Activated T-cell treated with anti-CD3 and anti-CD28 coated beads for 48 hours (primary cell): ENCODE measurements at regions not wholly inside any gene's neighbourhood (a gene's known extent, or its start where the extent isn't known, plus 50 kb on each side); places are given as distances from the start of the nearest gene placed in this dataset.

Experiments
- DNase-seq: peaks from one replicate; pipeline ENCODE4 v3.0.0-alpha.2; 2020; ENCODE audit warnings: low read depth

- DNase-seq, result no peak
These were observed 739.6 kb upstream of the TBX3 start for GRCh38 chr12:115423546-115423987.

- DNase-seq, result no peak
These were observed 739.0 kb upstream of the TBX3 start for GRCh38 chr12:115422845-115423545.

GRCh38 chr12:115421796-115422709, 738.1 kb upstream of the TBX3 start:
- no peak for DNase-seq

- DNase-seq, result no peak
These were observed 737.4 kb upstream of the TBX3 start for GRCh38 chr12:115421350-115421749.

- no peak for DNase-seq
These were observed 735.2 kb upstream of the TBX3 start for GRCh38 chr12:115419145-115419646.

- no peak for DNase-seq
These were observed 733.6 kb upstream of the TBX3 start for GRCh38 chr12:115417610-115418009.

- DNase-seq, result no peak
These were observed 732.9 kb upstream of the TBX3 start for GRCh38 chr12:115416869-115417268.

GRCh38 chr12:115413626-115414025, 729.7 kb upstream of the TBX3 start:
- DNase-seq, result no peak

- no peak for DNase-seq
These were observed 728.9 kb upstream of the TBX3 start for GRCh38 chr12:115412831-115413230.

- DNase-seq, result no peak
These were observed 727.1 kb upstream of the TBX3 start for GRCh38 chr12:115411121-115411520.

GRCh38 chr12:115408642-115409041, 724.7 kb upstream of the TBX3 start:
- DNase-seq, result no peak

GRCh38 chr12:115407723-115408122, 723.7 kb upstream of the TBX3 start:
- no peak for DNase-seq

GRCh38 chr12:115407036-115407435, 723.1 kb upstream of the TBX3 start:
- DNase-seq, result no peak

GRCh38 chr12:115405471-115405860, 721.5 kb upstream of the TBX3 start:
- no peak for DNase-seq

GRCh38 chr12:115404761-115405470, 720.9 kb upstream of the TBX3 start:
- DNase-seq, result no peak

GRCh38 chr12:115403689-115404088, 719.7 kb upstream of the TBX3 start:
- no peak for DNase-seq

- DNase-seq, result no peak
These were observed 719.3 kb upstream of the TBX3 start for GRCh38 chr12:115403253-115403652.

GRCh38 chr12:115402443-115403180, 718.6 kb upstream of the TBX3 start:
- no peak for DNase-seq

- no peak for DNase-seq
These were observed 717.8 kb upstream of the TBX3 start for GRCh38 chr12:115401761-115402160.

- DNase-seq, result no peak
These were observed 716.0 kb upstream of the TBX3 start for GRCh38 chr12:115400011-115400410.

GRCh38 chr12:115398311-115398781, 714.4 kb upstream of the TBX3 start:
- DNase-seq, result no peak

- DNase-seq, result no peak
These were observed 712.6 kb upstream of the TBX3 start for GRCh38 chr12:115396567-115396966.
